Neuronal stem cell (in vitro differentiated cells): ENCODE measurements at regions not wholly inside any gene's neighbourhood (a gene's known extent, or its start where the extent isn't known, plus 50 kb on each side); places are given as distances from the start of the nearest gene placed in this dataset.

Experiments used
- DNase-seq: peaks from one replicate; pipeline ENCODE4 v3.0.0-alpha.2; 2013; ENCODE audit warnings: low spot score
- H2AFZ ChIP-seq: one replicate; pipeline ENCODE4 v1.6.1; 2013; ENCODE audit warnings: mild to moderate bottlenecking, low read length, inconsistent platforms
- H2AK5ac ChIP-seq: 2 replicates; pipeline ENCODE4 v1.6.1; 2013; ENCODE audit warnings: low read depth, mild to moderate bottlenecking, inconsistent platforms, low read length, moderate library complexity, mixed read lengths
- H2BK120ac ChIP-seq: 2 replicates; pipeline ENCODE4 v1.6.1; 2013; ENCODE audit warnings: low read depth, mild to moderate bottlenecking, inconsistent platforms, low read length, moderate library complexity, mixed read lengths
- H2BK12ac ChIP-seq: one replicate; pipeline ENCODE4 v1.6.1; 2013; ENCODE audit warnings: low read length, inconsistent platforms
- H2BK15ac ChIP-seq: 2 replicates; pipeline ENCODE4 v1.6.1; 2013; ENCODE audit warnings: mild to moderate bottlenecking, low read length, inconsistent platforms, mixed read lengths
- H2BK5ac ChIP-seq: one replicate; pipeline ENCODE4 v1.6.1; 2013; ENCODE audit warnings: inconsistent platforms, mild to moderate bottlenecking, low read length, moderate library complexity
- H3K14ac ChIP-seq: one replicate; pipeline ENCODE4 v1.6.1; 2013; ENCODE audit warnings: low read length, inconsistent platforms
- H3K18ac ChIP-seq: 2 replicates; pipeline ENCODE4 v1.6.1; 2013; ENCODE audit warnings: low read length, inconsistent platforms
- H3K23ac ChIP-seq: 2 replicates; pipeline ENCODE4 v1.6.1; 2013; ENCODE audit warnings: low read depth, mild to moderate bottlenecking, mixed read lengths, low read length, inconsistent platforms; ENCODE audit not compliant: poor library complexity
- H3K27ac ChIP-seq: replicated peaks from 3 replicates; pipeline ENCODE4 v1.5.1; 2013; ENCODE audit warnings: low read length, inconsistent platforms
- H3K27me3 ChIP-seq, 3 experiments: 2 replicates each; pipeline ENCODE4 v1.6.1; 2013; ENCODE audit warnings: low read length in 3 of 3, mild to moderate bottlenecking in 2 of 3, inconsistent platforms in 1 of 3, low read depth in 1 of 3, mixed read lengths in 1 of 3, moderate library complexity in 1 of 3; ENCODE audit not compliant: control insufficient read depth in 3 of 3, insufficient read depth in 3 of 3
- H3K36me3 ChIP-seq, 2 donors: replicated peaks in 1 of 2; 2 replicates each; pipeline ENCODE4 v1.6.1; 2013; ENCODE audit warnings: low read length in 2 of 2; ENCODE audit not compliant: control insufficient read depth in 2 of 2, insufficient read depth in 2 of 2
- H3K4ac ChIP-seq: 2 replicates; pipeline ENCODE4 v1.6.1; 2013; ENCODE audit warnings: inconsistent platforms, mild to moderate bottlenecking, low read length, moderate library complexity
- H3K4me1 ChIP-seq, 2 donors: 1 replicate in 1 of 2; 2 replicates in 1 of 2; pipeline ENCODE4 v1.6.1; 2013; ENCODE audit warnings: low read length in 2 of 2, low read depth in 1 of 2; ENCODE audit not compliant: control insufficient read depth in 2 of 2, insufficient read depth in 1 of 2
- H3K4me2 ChIP-seq: one replicate; pipeline ENCODE4 v1.6.1; 2013; ENCODE audit warnings: mild to moderate bottlenecking, low read length, inconsistent platforms; ENCODE audit not compliant: insufficient read depth, poor library complexity, severe bottlenecking
- H3K4me3 ChIP-seq, 2 donors: 2 replicates each; pipeline ENCODE4 v1.5.1; 2013; ENCODE audit warnings: low read length in 2 of 2, mild to moderate bottlenecking in 2 of 2, inconsistent platforms in 1 of 2, moderate library complexity in 1 of 2
- H3K79me1 ChIP-seq: one replicate; pipeline ENCODE4 v1.6.1; 2013; ENCODE audit warnings: low read depth, mild to moderate bottlenecking, inconsistent platforms, low read length, moderate library complexity
- H3K9ac ChIP-seq: one replicate; pipeline ENCODE4 v1.6.1; 2013; ENCODE audit warnings: mild to moderate bottlenecking, low read depth, low read length, inconsistent platforms; ENCODE audit not compliant: poor library complexity
- H3K9me3 ChIP-seq, 2 donors: replicated peaks in 1 of 2; 2 replicates each; pipeline versions ENCODE3 to v1.6.1; 2013; ENCODE audit warnings: low read length in 2 of 2, mild to moderate bottlenecking in 2 of 2, inconsistent platforms in 1 of 2, low read depth in 1 of 2, mixed read lengths in 1 of 2, moderate library complexity in 1 of 2; ENCODE audit not compliant: control insufficient read depth in 2 of 2, insufficient read depth in 1 of 2
- H4K8ac ChIP-seq: one replicate; pipeline ENCODE4 v1.6.1; 2013; ENCODE audit warnings: low read depth, mild to moderate bottlenecking, inconsistent platforms, low read length, moderate library complexity
- H4K91ac ChIP-seq: one replicate; pipeline ENCODE4 v1.6.1; 2013; ENCODE audit warnings: low read length, low read depth, mild to moderate bottlenecking, inconsistent platforms; ENCODE audit not compliant: poor library complexity
- WGBS, 2 donors: extraction: QIAGEN DNeasy Blood & Tissue Kit; methylation state at CpG; one replicate each; pipeline ENCODE4 v1.1.7; 2013; ENCODE audit warnings: missing lambda C conversion rate in 2 of 2, mixed read lengths in 1 of 2; ENCODE audit not compliant: insufficient read length in 2 of 2, insufficient replicate concordance in 1 of 2; ENCODE audit errors: extremely low coverage in 2 of 2; 5-methylcytosine and 5-hydroxymethylcytosine counted together

- H3K79me1 ChIP-seq: no peaks in the 10 kb centered on the region
- H2AK5ac ChIP-seq: no peak overlapping the region
- WGBS, 2 donors: no CpG with 5 or more reads among the region's 3 CpGs
These were observed 149.4 kb upstream of the B3GAT2 start for GRCh38 chr6:71106276-71106675.

GRCh38 chr6:71107911-71108420 is 151.1 kb upstream of the B3GAT2 start:
- peak overlapping the region; percentile 66 for H2AFZ ChIP-seq

More at GRCh38 chr6:71106276-71106675, 149.4 kb upstream of the B3GAT2 start:
- Histone ChIP-seq H2BK15ac (no peak overlapping the region), H3K23ac (no peak overlapping the region), H3K4ac (no peak overlapping the region), H4K8ac (no peak overlapping the region), H3K4me1 (peaks cover 5 to 18% of the 10 kb centered on the region in 2 donors), H2AFZ (peak overlapping the region; percentile 84), H3K14ac (no peak overlapping the region), H2BK12ac (no peak overlapping the region), H3K9ac (no peak overlapping the region), H3K18ac (no peak overlapping the region), H2BK120ac (no peak overlapping the region), H3K4me3 (no peak overlapping the region), H3K9me3 (no peaks in the 10 kb centered on the region), H3K27me3 (no peaks in the 10 kb centered on the region), H3K36me3 (no peaks in the 10 kb centered on the region), H2BK5ac (no peak overlapping the region), H3K4me2 (no peak overlapping the region), H3K27ac (no peak overlapping the region), H4K91ac (no peak overlapping the region)
- no peak for DNase-seq

GRCh38 chr6:71114544-71114943 is 157.7 kb upstream of the B3GAT2 start:
- Histone ChIP-seq H2AFZ (no peak overlapping the region), H3K18ac (no peak overlapping the region), H3K9me3 (peaks cover 0 to 5% of the 10 kb centered on the region in 2 donors), H3K4me2 (no peak overlapping the region), H3K9ac (no peak overlapping the region), H3K36me3 (no peaks in the 10 kb centered on the region), H3K4me1 (peaks cover 3 to 6% of the 10 kb centered on the region in 2 donors), H3K4me3 (no peak overlapping the region), H2BK15ac (no peak overlapping the region), H3K27ac (no peak overlapping the region), H3K23ac (no peak overlapping the region), H2AK5ac (no peak overlapping the region), H4K91ac (no peak overlapping the region), H2BK5ac (no peak overlapping the region), H3K27me3 (no peaks in the 10 kb centered on the region), H3K14ac (no peak overlapping the region), H2BK12ac (no peak overlapping the region), H4K8ac (no peak overlapping the region), H3K79me1 (no peaks in the 10 kb centered on the region), H2BK120ac (no peak overlapping the region), H3K4ac (no peak overlapping the region)
- WGBS, 2 donors: no CpG with 5 or more reads among the region's 4 CpGs
- DNase-seq: no peak

More at GRCh38 chr6:71107911-71108420, 151.1 kb upstream of the B3GAT2 start:
- Histone ChIP-seq H3K4me2 (no peak overlapping the region), H3K27me3 (no peaks in the 10 kb centered on the region), H2BK5ac (no peak overlapping the region), H2BK12ac (no peak overlapping the region), H3K4me3 (no peak overlapping the region), H3K4ac (no peak overlapping the region), H4K8ac (no peak overlapping the region), H3K14ac (no peak overlapping the region), H3K36me3 (no peaks in the 10 kb centered on the region), H2BK120ac (no peak overlapping the region), H4K91ac (no peak overlapping the region), H3K9ac (no peak overlapping the region), H2AK5ac (no peak overlapping the region), H3K4me1 (peaks cover 5 to 18% of the 10 kb centered on the region in 2 donors), H2BK15ac (no peak overlapping the region), H3K79me1 (no peaks in the 10 kb centered on the region), H3K9me3 (no peaks in the 10 kb centered on the region), H3K18ac (no peak overlapping the region), H3K27ac (no peak overlapping the region), H3K23ac (no peak overlapping the region)
- DNase-seq: no peak
- WGBS, 2 donors: no CpG with 5 or more reads among the region's 6 CpGs

GRCh38 chr6:71114986-71115385 is 158.1 kb upstream of the B3GAT2 start:
- Histone ChIP-seq H3K4me3 (no peak overlapping the region), H3K23ac (no peak overlapping the region), H3K4me2 (no peak overlapping the region), H2BK12ac (no peak overlapping the region), H4K8ac (no peak overlapping the region), H2AK5ac (no peak overlapping the region), H3K79me1 (no peaks in the 10 kb centered on the region), H3K9ac (no peak overlapping the region), H3K27ac (no peak overlapping the region), H4K91ac (no peak overlapping the region), H3K27me3 (no peaks in the 10 kb centered on the region), H3K9me3 (peaks cover 0 to 9% of the 10 kb centered on the region in 2 donors), H2BK120ac (no peak overlapping the region), H3K18ac (no peak overlapping the region), H3K4me1 (peaks cover 2 to 6% of the 10 kb centered on the region in 2 donors), H3K36me3 (no peaks in the 10 kb centered on the region), H3K4ac (no peak overlapping the region), H2AFZ (no peak overlapping the region), H3K14ac (no peak overlapping the region), H2BK5ac (no peak overlapping the region), H2BK15ac (no peak overlapping the region)
- no peak for DNase-seq
